Duodenal mucosa (tissue), 2 donors: ENCODE measurements at regions not wholly inside any gene's neighbourhood (a gene's known extent, or its start where the extent isn't known, plus 50 kb on each side); places are given as distances from the start of the nearest gene placed in this dataset.

Experiments used
- H3K27ac ChIP-seq: one replicate; pipeline ENCODE4 v1.7.0; 2013; ENCODE audit warnings: low read depth, low read length
- H3K27me3 ChIP-seq, 2 donors: one replicate each; pipeline ENCODE4 v1.7.0; 2013; ENCODE audit warnings: low read length in 2 of 2, control low read depth in 1 of 2; ENCODE audit not compliant: insufficient read depth in 2 of 2, control insufficient read depth in 1 of 2
- H3K36me3 ChIP-seq, 2 donors: one replicate each; pipeline ENCODE4 v1.7.0; 2013; ENCODE audit warnings: low read length in 2 of 2, control low read depth in 1 of 2; ENCODE audit not compliant: insufficient read depth in 2 of 2, control insufficient read depth in 1 of 2
- H3K4me1 ChIP-seq, 2 donors: one replicate each; pipeline ENCODE4 v1.7.0; 2013; ENCODE audit warnings: low read length in 2 of 2, control low read depth in 1 of 2; ENCODE audit not compliant: insufficient read depth in 2 of 2, control insufficient read depth in 1 of 2
- H3K4me3 ChIP-seq, 2 donors: one replicate each; pipeline ENCODE4 v1.7.0; 2013; ENCODE audit warnings: low read length in 2 of 2, low read depth in 1 of 2
- H3K9ac ChIP-seq, 2 donors: one replicate each; pipeline ENCODE4 v1.7.0; 2013; ENCODE audit warnings: low read length in 2 of 2, low read depth in 1 of 2
- H3K9me3 ChIP-seq, 2 donors: one replicate each; pipeline ENCODE4 v1.7.0; 2013; ENCODE audit warnings: low read length in 2 of 2, control low read depth in 1 of 2; ENCODE audit not compliant: control insufficient read depth in 1 of 2

- H3K36me3 ChIP-seq: no peaks in the 10 kb centered on the region
- no peak overlapping the region for H3K27ac ChIP-seq
- H3K9ac ChIP-seq: no peak overlapping the region
- no peaks in the 10 kb centered on the region for H3K27me3 ChIP-seq
- no peak overlapping the region for H3K4me3 ChIP-seq
- no peaks in the 10 kb centered on the region for H3K9me3 ChIP-seq
- H3K4me1 ChIP-seq: no peaks in the 10 kb centered on the region
These were observed 76.9 kb upstream of the TSHZ2 start for GRCh38 chr20:52895235-52895634.

GRCh38 chr20:52893498-52893897, 78.7 kb upstream of the TSHZ2 start:
- Histone ChIP-seq H3K36me3 (no peaks in the 10 kb centered on the region), H3K9me3 (no peaks in the 10 kb centered on the region), H3K4me1 (no peaks in the 10 kb centered on the region), H3K4me3 (no peak overlapping the region), H3K9ac (no peak overlapping the region), H3K27ac (no peak overlapping the region), H3K27me3 (no peaks in the 10 kb centered on the region)

- no peaks in the 10 kb centered on the region for H3K4me1 ChIP-seq
- no peak overlapping the region for H3K4me3 ChIP-seq
- no peak overlapping the region for H3K9ac ChIP-seq
- H3K9me3 ChIP-seq: no peaks in the 10 kb centered on the region
- H3K27ac ChIP-seq: no peak overlapping the region
- no peaks in the 10 kb centered on the region for H3K36me3 ChIP-seq
- no peaks in the 10 kb centered on the region for H3K27me3 ChIP-seq
These were observed 80.1 kb upstream of the TSHZ2 start for GRCh38 chr20:52892023-52892422.

DNA sequence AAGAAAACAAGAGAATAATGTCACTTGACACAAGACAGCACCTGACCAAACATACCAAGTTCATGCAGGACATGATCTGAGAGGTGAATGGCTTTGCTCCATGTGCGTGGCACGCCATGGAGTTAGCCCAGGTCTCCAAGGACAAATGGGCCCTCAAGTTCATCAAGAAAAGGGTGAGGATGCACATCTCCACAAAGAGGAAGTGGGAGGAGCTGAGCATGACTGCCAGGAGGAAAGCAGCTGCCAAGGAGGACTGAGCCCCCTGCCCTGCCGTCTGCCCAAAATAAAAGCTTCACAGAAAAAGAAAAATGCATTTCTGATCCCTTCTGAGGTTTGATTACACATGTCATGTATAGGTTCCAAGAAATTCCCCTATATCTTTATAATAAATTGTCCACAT, 82.0 kb upstream of the TSHZ2 start:
- Histone ChIP-seq H3K4me1 (no peaks in the 10 kb centered on the region), H3K27ac (no peak overlapping the region), H3K27me3 (no peaks in the 10 kb centered on the region), H3K36me3 (no peaks in the 10 kb centered on the region), H3K4me3 (no peak overlapping the region), H3K9ac (no peak overlapping the region), H3K9me3 (no peaks in the 10 kb centered on the region)

DNA sequence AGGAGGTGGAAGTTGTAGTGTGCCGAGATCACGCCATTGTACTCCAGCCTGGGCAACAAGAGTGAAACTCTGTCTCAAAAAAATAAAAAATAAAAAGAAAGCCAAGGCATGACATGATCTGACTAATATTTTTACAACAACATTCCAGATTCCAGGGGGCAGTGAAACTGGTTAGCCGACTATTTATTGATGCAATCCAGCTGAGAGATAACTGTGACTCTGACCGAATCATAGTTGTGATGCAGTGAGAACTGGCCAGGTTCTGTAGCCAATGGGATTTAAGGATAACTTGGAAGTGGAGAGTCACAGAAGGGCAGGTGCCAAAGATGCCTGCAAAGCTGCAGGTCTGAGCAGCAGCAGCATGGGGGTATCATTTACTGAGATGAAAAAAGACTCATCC, 82.9 kb upstream of the TSHZ2 start:
- Histone ChIP-seq H3K4me1 (no peaks in the 10 kb centered on the region), H3K4me3 (no peak overlapping the region), H3K36me3 (no peaks in the 10 kb centered on the region), H3K9me3 (no peaks in the 10 kb centered on the region), H3K9ac (no peak overlapping the region), H3K27me3 (no peaks in the 10 kb centered on the region), H3K27ac (no peak overlapping the region)

- H3K9me3 ChIP-seq: no peaks in the 10 kb centered on the region
- no peak overlapping the region for H3K4me3 ChIP-seq
- no peak overlapping the region for H3K9ac ChIP-seq
- H3K4me1 ChIP-seq: no peaks in the 10 kb centered on the region
- no peak overlapping the region for H3K27ac ChIP-seq
- H3K36me3 ChIP-seq: no peaks in the 10 kb centered on the region
- H3K27me3 ChIP-seq: no peaks in the 10 kb centered on the region
These were observed 84.1 kb upstream of the TSHZ2 start for GRCh38 chr20:52888096-52888495.

GRCh38 chr20:52880997-52881396, 91.2 kb upstream of the TSHZ2 start:
- Histone ChIP-seq H3K9me3 (no peaks in the 10 kb centered on the region), H3K9ac (no peak overlapping the region), H3K4me1 (no peaks in the 10 kb centered on the region), H3K27me3 (no peaks in the 10 kb centered on the region), H3K36me3 (no peaks in the 10 kb centered on the region), H3K27ac (no peak overlapping the region), H3K4me3 (no peak overlapping the region)

DNA sequence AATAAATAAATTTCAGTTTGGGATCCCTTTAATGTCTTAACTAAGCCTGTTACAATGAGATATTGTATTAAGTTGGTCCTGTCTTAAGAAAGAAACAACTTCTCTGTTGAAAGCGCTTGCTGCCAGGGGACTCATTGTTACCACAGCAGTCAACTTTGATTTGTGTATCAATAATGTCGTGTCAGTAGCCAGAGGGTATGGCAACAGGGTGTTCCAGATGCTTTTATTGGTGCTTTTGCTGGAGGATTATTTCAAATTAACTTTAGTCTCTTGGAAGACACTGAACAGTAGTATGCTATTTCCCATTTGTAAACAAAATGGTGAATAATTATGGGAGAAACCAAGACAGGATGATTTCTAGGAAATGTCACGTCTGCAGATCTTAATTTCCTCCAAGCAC, 91.9 kb upstream of the TSHZ2 start:
- Histone ChIP-seq H3K27ac (no peak overlapping the region), H3K36me3 (no peaks in the 10 kb centered on the region), H3K4me3 (no peak overlapping the region), H3K9ac (no peak overlapping the region), H3K27me3 (no peaks in the 10 kb centered on the region), H3K4me1 (no peaks in the 10 kb centered on the region), H3K9me3 (no peaks in the 10 kb centered on the region)

GRCh38 chr20:52874241-52874640, 97.9 kb upstream of the TSHZ2 start:
- Histone ChIP-seq H3K27me3 (no peaks in the 10 kb centered on the region), H3K4me3 (no peak overlapping the region), H3K4me1 (no peaks in the 10 kb centered on the region), H3K36me3 (no peaks in the 10 kb centered on the region), H3K9ac (no peak overlapping the region), H3K9me3 (no peaks in the 10 kb centered on the region), H3K27ac (no peak overlapping the region)

DNA sequence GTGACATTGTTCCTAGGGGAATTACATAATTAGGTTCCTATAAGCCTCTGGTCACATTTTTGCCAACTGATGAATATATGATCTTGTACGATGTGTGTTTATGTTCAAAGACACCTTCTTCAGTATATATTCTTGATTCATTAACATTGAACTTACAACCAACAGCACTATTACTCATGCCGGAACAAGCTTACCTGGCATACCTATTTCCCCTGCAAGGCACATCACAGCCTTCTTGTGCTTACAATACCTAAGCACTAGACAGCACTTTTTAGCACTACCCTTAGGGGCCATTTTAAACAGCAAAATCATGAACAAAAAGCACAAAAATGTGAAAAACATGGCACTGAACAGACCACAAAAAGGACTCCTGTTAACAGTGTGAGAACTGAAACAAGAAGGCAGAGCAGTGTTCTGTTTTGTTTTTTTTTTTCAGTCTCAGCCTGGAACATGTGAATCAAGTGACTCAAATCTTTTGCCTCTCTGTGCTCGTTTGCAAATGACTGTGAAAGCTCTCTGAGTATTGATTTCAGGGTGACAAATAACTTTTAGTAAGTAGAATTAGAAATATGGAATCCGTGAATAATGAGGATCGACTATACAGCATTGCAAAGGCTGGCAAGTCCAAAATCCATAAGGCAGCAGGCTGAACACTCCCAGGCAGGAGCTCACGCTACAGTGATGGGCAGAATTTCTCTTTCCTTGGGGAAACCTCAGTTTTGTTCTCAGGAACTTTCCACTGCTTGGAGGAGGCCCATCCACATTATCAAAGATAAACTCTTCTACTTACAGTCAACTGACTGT, 102.3 kb upstream of the TSHZ2 start:
- Histone ChIP-seq H3K9ac (no peak overlapping the region), H3K4me3 (no peak overlapping the region), H3K27me3 (peaks cover 0 to 4% of the 10 kb centered on the region in 2 donors), H3K27ac (no peak overlapping the region), H3K36me3 (no peaks in the 10 kb centered on the region), H3K4me1 (no peaks in the 10 kb centered on the region), H3K9me3 (no peaks in the 10 kb centered on the region)
